GM19351 (cell line): ENCODE measurements at regions not wholly inside any gene's neighbourhood (a gene's known extent, or its start where the extent isn't known, plus 50 kb on each side); places are given as distances from the start of the nearest gene placed in this dataset.

Source experiments
- ATAC-seq: cut with Tn5 transposase; IDR thresholded peaks from one replicate; pipeline ENCODE4 v1.9.1; 2021; ENCODE audit warnings: mild to moderate bottlenecking, moderate library complexity; ENCODE audit not compliant: unreplicated experiment

DNA sequence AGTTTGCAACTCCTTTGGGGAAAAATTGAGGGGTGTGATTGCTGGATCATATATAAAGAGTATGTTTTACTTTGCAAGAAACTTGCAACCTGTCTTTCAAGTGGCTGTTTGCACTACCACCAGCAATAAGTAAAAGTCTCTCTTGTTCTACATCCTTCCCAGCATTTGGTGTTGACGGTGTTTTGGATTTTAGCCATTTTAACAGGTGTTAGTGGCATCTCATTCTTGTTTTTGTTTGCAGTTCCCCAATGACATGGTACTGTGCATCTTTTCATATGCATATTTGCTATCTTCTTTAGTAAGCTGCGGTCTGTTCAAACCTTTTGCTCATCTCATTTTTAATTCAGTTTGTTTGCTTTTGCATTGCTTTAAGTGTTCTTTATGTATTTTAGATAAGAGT is 535.5 kb downstream of the LRRIQ3 start:
- ATAC-seq = no peak

DNA sequence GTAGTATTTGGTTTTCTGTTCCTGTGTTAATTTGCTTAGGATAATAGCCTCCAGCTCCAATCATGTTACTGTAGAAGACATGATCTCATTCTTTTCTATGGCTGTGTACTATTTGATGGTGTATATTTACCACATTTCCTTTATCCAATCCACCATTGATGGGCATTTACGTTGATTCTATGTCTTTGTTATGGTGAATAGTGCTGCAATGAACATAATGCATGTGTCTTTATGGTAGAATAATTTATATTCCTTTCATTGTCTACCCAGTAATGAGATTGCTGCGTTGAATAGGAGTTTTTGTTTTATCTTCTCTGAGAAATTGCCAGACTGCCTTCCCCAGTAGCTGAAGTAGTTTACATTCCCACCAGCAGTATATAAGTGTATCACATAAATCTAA is 538.8 kb downstream of the LRRIQ3 start:
- ATAC-seq = no peak

- ATAC-seq = no peak
These were observed 543.3 kb downstream of the LRRIQ3 start for GRCh38 chr1:73654714-73655113.

- no peak for ATAC-seq
These were observed 553.8 kb downstream of the LRRIQ3 start for GRCh38 chr1:73644198-73644597.

GRCh38 chr1:73639494-73639893 is 558.5 kb downstream of the LRRIQ3 start:
- no peak for ATAC-seq

DNA sequence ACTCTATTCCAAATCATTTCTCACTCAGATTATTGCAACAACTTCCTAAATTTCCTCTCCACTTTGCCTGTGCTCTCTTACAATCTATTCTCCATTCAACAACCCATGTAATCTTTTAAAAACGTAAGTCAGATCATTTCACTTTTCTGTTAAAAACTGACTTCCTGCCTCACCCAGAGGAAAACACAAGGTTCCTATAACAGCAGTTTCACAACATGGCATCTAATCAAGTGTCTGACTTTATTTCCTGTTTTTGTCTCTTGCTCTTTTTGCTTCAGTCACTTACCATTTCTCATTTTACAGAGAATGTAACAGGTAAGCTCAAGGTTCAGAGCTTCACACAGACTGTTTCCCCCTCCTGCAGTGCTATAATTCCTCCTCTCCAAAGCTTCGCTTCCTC is 560.7 kb downstream of the LRRIQ3 start:
- no peak for ATAC-seq

- ATAC-seq = no peak
These were observed 563.0 kb downstream of the LRRIQ3 start for GRCh38 chr1:73635021-73635420.

DNA sequence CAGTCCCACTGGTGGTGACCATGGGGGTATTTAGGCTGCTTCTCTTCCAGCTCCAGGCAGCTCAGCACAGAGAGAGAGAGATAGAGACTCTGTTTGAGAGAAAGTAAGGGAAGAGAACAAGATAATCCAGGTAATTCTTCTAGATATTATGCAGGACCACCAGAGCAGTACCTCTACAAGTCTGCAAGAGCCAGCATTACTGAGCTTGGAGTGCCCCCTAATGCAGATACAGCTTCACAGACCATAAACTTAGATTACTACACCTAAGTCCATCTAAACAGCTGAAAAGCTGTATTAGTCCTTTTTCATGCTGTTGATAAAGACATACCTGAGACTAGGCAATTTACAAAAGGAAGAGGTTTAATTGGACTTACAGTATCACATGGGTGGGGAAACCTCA is 570.3 kb downstream of the LRRIQ3 start:
- ATAC-seq = no peak

DNA sequence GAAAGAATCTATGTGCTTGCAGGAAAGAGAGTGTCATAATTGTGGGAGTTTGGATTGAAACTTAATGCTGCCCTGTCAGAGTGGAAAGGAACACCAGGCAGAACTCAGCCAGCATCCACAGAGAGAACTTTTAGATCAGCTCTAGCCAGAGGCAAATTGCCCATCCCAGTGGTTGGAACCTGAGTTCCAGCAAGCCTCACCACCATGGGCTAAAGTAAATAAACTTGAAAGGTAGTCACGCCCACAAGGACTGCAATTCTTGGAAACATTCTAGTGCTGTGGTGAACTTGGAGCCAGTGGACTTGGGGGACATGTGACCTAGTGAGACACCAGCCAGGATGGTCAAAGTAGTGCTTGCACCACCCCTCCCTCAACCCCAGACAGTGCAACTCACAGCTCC is 571.6 kb downstream of the LRRIQ3 start:
- no peak for ATAC-seq

GRCh38 chr1:73623946-73624345 is 574.0 kb downstream of the LRRIQ3 start:
- no peak for ATAC-seq

DNA sequence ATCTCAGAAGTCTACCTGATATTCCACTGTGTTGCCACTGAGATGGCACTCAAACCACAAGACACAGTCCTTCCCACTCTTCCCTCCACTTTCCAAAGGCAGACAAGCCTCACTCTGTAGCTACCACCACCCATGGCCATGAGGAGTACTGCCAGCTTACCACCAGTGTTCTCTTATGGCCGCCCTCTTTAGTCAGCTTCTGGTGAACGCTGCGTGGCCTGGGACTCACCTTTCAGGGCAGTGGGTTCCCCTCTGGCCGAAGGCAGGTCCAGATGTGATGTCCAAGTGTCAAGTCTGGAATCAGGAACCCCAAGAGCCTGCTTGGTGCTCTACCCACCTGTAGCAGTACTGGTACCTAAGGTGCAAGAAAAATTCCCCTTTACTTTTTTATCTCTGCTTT is 580.8 kb downstream of the LRRIQ3 start:
- ATAC-seq = no peak

- no peak for ATAC-seq
These were observed 586.3 kb downstream of the LRRIQ3 start for GRCh38 chr1:73611681-73612080.

DNA sequence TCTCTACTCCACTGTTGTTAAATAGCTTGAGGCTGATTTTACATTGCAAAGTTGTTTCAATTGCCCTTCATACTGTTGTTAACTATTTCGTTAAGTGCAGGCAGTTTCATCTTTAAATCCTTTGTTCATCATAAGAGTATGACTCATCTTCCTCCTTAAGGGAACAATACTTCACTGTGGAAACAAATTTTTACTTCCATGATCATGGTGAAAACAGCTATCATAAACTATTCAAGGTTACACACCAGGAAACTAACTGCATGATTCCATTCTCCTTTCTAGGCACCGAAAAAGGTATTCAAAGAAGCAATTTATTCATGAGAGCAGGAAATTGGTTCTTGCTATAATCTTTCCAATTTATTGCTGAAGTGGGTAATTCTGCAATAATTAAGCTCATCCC is 593.2 kb downstream of the LRRIQ3 start:
- no peak for ATAC-seq

- ATAC-seq = no peak
These were observed 593.8 kb downstream of the LRRIQ3 start for GRCh38 chr1:73604211-73604610.

- ATAC-seq = no peak
These were observed 604.2 kb downstream of the LRRIQ3 start for GRCh38 chr1:73593804-73594203.

- ATAC-seq = no peak
These were observed 604.6 kb downstream of the LRRIQ3 start for GRCh38 chr1:73593364-73593763.

- no peak for ATAC-seq
These were observed 610.9 kb downstream of the LRRIQ3 start for GRCh38 chr1:73587080-73587479.

GRCh38 chr1:73577206-73577605 is 620.8 kb downstream of the LRRIQ3 start:
- ATAC-seq = no peak

GRCh38 chr1:73576083-73576482 is 621.9 kb downstream of the LRRIQ3 start:
- no peak for ATAC-seq

DNA sequence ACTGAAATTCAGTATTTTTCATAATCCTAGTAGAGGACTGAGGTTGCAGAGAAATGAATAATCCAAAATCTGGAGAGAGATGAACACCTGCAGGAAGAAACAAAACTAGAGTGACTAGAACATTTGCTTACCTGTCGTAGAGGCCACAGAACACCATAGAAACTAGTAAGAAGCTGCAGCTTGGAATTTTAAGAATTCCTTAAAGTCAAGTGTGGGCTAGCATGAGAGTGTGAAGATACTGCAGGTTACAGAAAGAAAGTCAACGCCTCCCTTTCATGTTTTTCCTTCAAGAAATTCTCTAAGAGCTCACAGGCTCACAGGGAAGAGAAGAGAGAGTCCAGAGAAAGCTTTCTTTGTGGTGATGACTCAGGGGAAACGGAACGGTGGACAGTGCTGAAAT is 633.7 kb downstream of the LRRIQ3 start:
- ATAC-seq = no peak

DNA sequence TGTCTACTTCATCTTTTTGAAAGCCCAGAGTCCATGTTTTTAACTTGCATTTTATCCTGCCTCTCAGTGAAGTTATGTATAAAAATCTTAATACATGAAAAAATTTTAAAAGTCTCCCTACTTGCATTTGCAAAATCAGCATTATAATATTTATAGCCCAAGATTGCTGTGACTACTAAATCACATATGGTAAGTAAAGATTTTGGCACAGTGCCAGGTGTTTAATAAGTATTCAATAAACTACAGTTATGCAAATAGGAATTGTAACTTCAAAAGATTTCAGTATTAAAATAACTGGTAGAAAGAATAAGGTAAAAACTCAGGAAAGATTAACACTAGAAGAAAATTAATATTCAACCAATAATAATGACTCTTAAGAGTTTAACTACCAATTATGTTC is 641.7 kb downstream of the LRRIQ3 start:
- ATAC-seq = no peak

- no peak for ATAC-seq
These were observed 660.6 kb downstream of the LRRIQ3 start for GRCh38 chr1:73537400-73537799.

GRCh38 chr1:73517603-73518191 is 680.3 kb downstream of the LRRIQ3 start:
- no peak for ATAC-seq

GRCh38 chr1:73516451-73516850 is 681.5 kb downstream of the LRRIQ3 start:
- no peak for ATAC-seq
